Osteocyte (in vitro differentiated cells): ENCODE measurements at regions not wholly inside any gene's neighbourhood (a gene's known extent, or its start where the extent isn't known, plus 50 kb on each side); places are given as distances from the start of the nearest gene placed in this dataset.

Experiments
- DNase-seq: peaks from one replicate; pipeline ENCODE4 v3.0.0; 2021; ENCODE audit warnings: mixed read lengths; ENCODE audit not compliant: unreplicated experiment; ENCODE audit errors: extremely low spot score
- H3K27ac Mint-ChIP-seq: one replicate; pipeline ENCODE4 v1.8.0; 2021; ENCODE audit warnings: mild to moderate bottlenecking, mixed read lengths; ENCODE audit not compliant: unreplicated experiment
- H3K27me3 Mint-ChIP-seq: one replicate; pipeline ENCODE4 v1.8.0; 2021; ENCODE audit warnings: mixed read lengths; ENCODE audit not compliant: unreplicated experiment
- H3K36me3 Mint-ChIP-seq: one replicate; pipeline ENCODE4 v1.8.0; 2021; ENCODE audit warnings: mixed read lengths; ENCODE audit not compliant: unreplicated experiment
- H3K4me1 Mint-ChIP-seq: one replicate; pipeline ENCODE4 v1.8.0; 2021; ENCODE audit warnings: mixed read lengths; ENCODE audit not compliant: unreplicated experiment
- H3K4me3 Mint-ChIP-seq: one replicate; pipeline ENCODE4 v1.8.0; 2021; ENCODE audit warnings: mild to moderate bottlenecking, moderate library complexity, mixed read lengths; ENCODE audit not compliant: unreplicated experiment
- H3K9me3 Mint-ChIP-seq: one replicate; pipeline ENCODE4 v1.8.0; 2021; ENCODE audit warnings: mixed read lengths; ENCODE audit not compliant: unreplicated experiment
- CTCF ChIP-seq: fragments of 200-600 bp; sonication (generic); IDR thresholded peaks from 2 replicates; pipeline ENCODE4 v1.5.0; 2021; ENCODE audit warnings: antibody characterized with exemption, mild to moderate bottlenecking, moderate library complexity

GRCh38 chr2:208657468-208657867 lies 250.9 kb downstream of the PTH2R start:
- TF ChIP-seq CTCF = no peak

GRCh38 chr2:208669394-208669793 lies 262.8 kb downstream of the PTH2R start:
- Mint-ChIP-seq H3K27ac (no peak overlapping the region), H3K27me3 (no peaks in the 10 kb centered on the region), H3K4me1 (no peaks in the 10 kb centered on the region), H3K9me3 (no peaks in the 10 kb centered on the region), H3K36me3 (no peaks in the 10 kb centered on the region), H3K4me3 (no peak overlapping the region)
- DNase-seq = no peak
- no peak for TF ChIP-seq CTCF

More at GRCh38 chr2:208657468-208657867, 250.9 kb downstream of the PTH2R start:
- Mint-ChIP-seq H3K27me3 (no peaks in the 10 kb centered on the region), H3K9me3 (peaks cover 13% of the 10 kb centered on the region), H3K36me3 (no peaks in the 10 kb centered on the region), H3K27ac (no peak overlapping the region), H3K4me3 (no peak overlapping the region), H3K4me1 (no peaks in the 10 kb centered on the region)
- no peak for DNase-seq

- H3K9me3 Mint-ChIP-seq = no peaks in the 10 kb centered on the region
- no peak overlapping the region for H3K4me3 Mint-ChIP-seq
- H3K4me1 Mint-ChIP-seq = no peaks in the 10 kb centered on the region
- H3K27me3 Mint-ChIP-seq = no peaks in the 10 kb centered on the region
- H3K27ac Mint-ChIP-seq = no peak overlapping the region
- TF ChIP-seq CTCF = no peak
- no peak for DNase-seq
- H3K36me3 Mint-ChIP-seq = no peaks in the 10 kb centered on the region
Observed at GRCh38 chr2:208671284-208671683, 264.7 kb downstream of the PTH2R start.

DNA sequence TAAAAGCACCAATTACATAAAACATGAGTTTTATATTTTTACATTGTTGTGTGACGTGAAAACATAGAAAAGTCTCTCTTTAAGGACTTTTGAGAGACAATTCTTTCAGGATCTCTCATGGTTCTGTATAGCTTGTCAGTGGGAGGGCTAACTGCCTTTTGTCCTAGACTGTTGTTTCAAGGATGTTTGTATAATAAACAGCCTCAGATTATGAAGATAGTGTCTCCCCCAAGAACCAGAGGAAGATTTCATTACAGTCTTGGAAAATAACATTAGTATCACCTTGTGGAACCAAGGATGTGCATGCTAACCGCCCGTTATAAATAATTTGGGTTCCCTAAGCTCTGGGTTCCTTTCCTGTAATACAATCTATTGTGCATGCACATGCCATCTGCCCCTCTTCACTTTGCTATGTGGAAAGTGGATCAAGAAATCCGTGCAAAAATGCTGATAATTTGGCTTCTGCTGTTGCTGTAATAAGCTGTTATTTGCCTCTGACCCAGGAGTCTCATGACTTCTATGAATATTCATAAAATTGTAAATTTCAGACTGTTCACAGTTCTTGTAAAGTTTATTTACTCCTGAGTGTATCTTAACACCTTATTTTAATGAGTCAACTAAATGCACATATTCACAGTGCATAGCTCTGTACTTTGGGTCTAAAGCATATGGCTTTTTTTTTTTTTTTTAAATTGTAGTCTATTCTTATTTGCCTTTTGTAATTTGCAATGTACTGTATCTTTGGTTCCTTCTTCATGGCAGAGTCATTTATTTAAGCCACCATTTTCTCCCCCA lies 265.5 kb downstream of the PTH2R start:
- no peak overlapping the region for H3K27ac Mint-ChIP-seq
- H3K27me3 Mint-ChIP-seq = no peaks in the 10 kb centered on the region
- no peak overlapping the region for H3K4me3 Mint-ChIP-seq
- H3K4me1 Mint-ChIP-seq = no peaks in the 10 kb centered on the region
- no peaks in the 10 kb centered on the region for H3K9me3 Mint-ChIP-seq
- H3K36me3 Mint-ChIP-seq = no peaks in the 10 kb centered on the region
- DNase-seq = no peak
- TF ChIP-seq CTCF = no peak

DNA sequence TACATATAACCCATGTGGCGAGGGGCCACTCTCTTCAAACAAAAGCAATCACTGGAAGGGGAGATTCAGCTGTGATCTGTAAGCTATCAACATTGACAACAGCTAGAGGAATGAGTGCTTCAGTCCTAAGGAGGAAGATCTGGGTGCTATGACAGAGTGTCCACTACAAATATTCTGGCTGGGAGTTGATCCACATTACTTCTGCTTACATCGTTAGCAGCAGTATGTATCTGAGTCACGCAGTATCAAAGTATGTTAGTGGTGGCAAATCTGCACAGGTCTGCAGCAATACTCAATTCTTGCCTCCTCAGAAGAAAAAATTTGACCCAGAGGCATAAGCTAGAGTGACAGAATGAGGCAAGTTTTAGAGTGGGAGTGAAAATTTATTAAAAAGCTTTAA lies 267.0 kb downstream of the PTH2R start:
- Mint-ChIP-seq H3K4me1 (no peaks in the 10 kb centered on the region), H3K9me3 (peaks cover 7% of the 10 kb centered on the region), H3K36me3 (no peaks in the 10 kb centered on the region), H3K27ac (no peak overlapping the region), H3K27me3 (no peaks in the 10 kb centered on the region), H3K4me3 (no peak overlapping the region)
- no peak for TF ChIP-seq CTCF
- no peak for DNase-seq
